IMR-90 (cell line): ENCODE measurements at regions not wholly inside any gene's neighbourhood (a gene's known extent, or its start where the extent isn't known, plus 50 kb on each side); places are given as distances from the start of the nearest gene placed in this dataset.

Experiments
- ATAC-seq: fragments of 200-7000 bp; cut with Tn5 transposase; 2 replicates; pipeline ENCODE4 v1.9.1; 2020; ENCODE audit warnings: low read depth, mild to moderate bottlenecking, moderate library complexity
- BruUV-seq: library from RNA; stranded (reverse); fragments of 400-500 nt; replicated peaks from 2 replicates; lab custom pipeline; 2021; lab: Mats Ljungman, UMichigan
- CTCF ChIA-PET: fragments of 300-600 bp; formaldehyde crosslinking; extraction: SDS; loops from one replicate; lab custom pipeline; 2021; ENCODE audit warnings: antibody characterized with exemption; lab: Yijun Ruan, JAX
- POLR2A ChIA-PET: fragments of 300-600 bp; sonication (Branson Sonifier 250); formaldehyde crosslinking; loops from one replicate; lab custom pipeline; 2022; ENCODE audit warnings: antibody characterized with exemption; ENCODE audit not compliant: unreplicated experiment; lab: Charles Lee
- DNase-seq: peaks from one replicate; pipeline ENCODE4 v3.0.0; 2013
- H2AFZ ChIP-seq: replicated peaks from 2 replicates; pipeline ENCODE3; 2013; ENCODE audit warnings: low read length, mild to moderate bottlenecking; ENCODE audit not compliant: poor library complexity
- H2AK5ac ChIP-seq: 2 replicates; pipeline ENCODE4 v1.6.1; 2013; ENCODE audit warnings: low read depth, low read length, inconsistent platforms
- H2AK9ac ChIP-seq: replicated peaks from 2 replicates; pipeline ENCODE3; 2013; ENCODE audit warnings: mild to moderate bottlenecking, low read depth, low read length, moderate library complexity; ENCODE audit not compliant: poor library complexity
- H2BK120ac ChIP-seq: 2 replicates; pipeline ENCODE4 v1.6.1; 2013; ENCODE audit warnings: low read depth, low read length, inconsistent platforms
- H2BK15ac ChIP-seq: 3 replicates; pipeline ENCODE4 v1.6.1; 2013; ENCODE audit warnings: low read depth, low read length, inconsistent platforms
- H2BK20ac ChIP-seq: 2 replicates; pipeline ENCODE4 v1.6.1; 2013; ENCODE audit warnings: low read depth, mild to moderate bottlenecking, inconsistent platforms, low read length, moderate library complexity
- H2BK5ac ChIP-seq: 2 replicates; pipeline ENCODE4 v1.6.1; 2013; ENCODE audit warnings: mild to moderate bottlenecking, low read depth, low read length, inconsistent platforms; ENCODE audit not compliant: poor library complexity, severe bottlenecking
- H3K14ac ChIP-seq: replicated peaks from 2 replicates; pipeline ENCODE4 v1.6.1; 2013; ENCODE audit warnings: low read depth, low read length, inconsistent platforms
- H3K18ac ChIP-seq: 2 replicates; pipeline ENCODE4 v1.6.1; 2013; ENCODE audit warnings: low read depth, low read length, control low read depth
- H3K23ac ChIP-seq: 2 replicates; pipeline ENCODE4 v1.6.1; 2013; ENCODE audit warnings: low read depth, low read length, inconsistent platforms
- H3K27ac ChIP-seq: 2 replicates; pipeline ENCODE4 v1.5.1; 2013; ENCODE audit warnings: mild to moderate bottlenecking, control low read depth, low read length; ENCODE audit not compliant: insufficient read depth
- H3K27me3 ChIP-seq: 2 replicates; pipeline ENCODE4 v1.6.1; 2013; ENCODE audit warnings: low read length; ENCODE audit not compliant: control insufficient read depth, insufficient read depth
- H3K36me3 ChIP-seq: 2 replicates; pipeline ENCODE4 v1.6.1; 2013; ENCODE audit warnings: low read length, mixed read lengths; ENCODE audit not compliant: control insufficient read depth, insufficient read depth
- H3K4ac ChIP-seq: 2 replicates; pipeline ENCODE4 v1.6.1; 2013; ENCODE audit warnings: low read depth, low read length, inconsistent platforms
- H3K4me1 ChIP-seq: 2 replicates; pipeline ENCODE4 v1.6.1; 2013; ENCODE audit warnings: low read length, mixed read lengths; ENCODE audit not compliant: control insufficient read depth, insufficient read depth
- H3K4me2 ChIP-seq: 2 replicates; pipeline ENCODE4 v1.6.1; 2013; ENCODE audit warnings: low read depth, mild to moderate bottlenecking, control low read depth, low read length, moderate library complexity
- H3K4me3 ChIP-seq: 2 replicates; pipeline ENCODE4 v1.5.1; 2013; ENCODE audit warnings: low read depth, mild to moderate bottlenecking, control low read depth, low read length, moderate library complexity; ENCODE audit not compliant: insufficient read depth
- H3K56ac ChIP-seq: 2 replicates; pipeline ENCODE4 v1.6.1; 2013; ENCODE audit warnings: low read length, inconsistent platforms; ENCODE audit not compliant: insufficient read depth; ENCODE audit errors: extremely low read depth
- H3K79me1 ChIP-seq, 2 experiments: 2 replicates each; pipeline ENCODE4 v1.6.1; 2013; ENCODE audit warnings: low read length in 2 of 2, inconsistent platforms in 1 of 2, low read depth in 1 of 2
- H3K9ac ChIP-seq: 2 replicates; pipeline ENCODE4 v1.6.1; 2013; ENCODE audit warnings: low read depth, low read length, control low read depth
- H3K9me1 ChIP-seq: 2 replicates; pipeline ENCODE4 v1.6.1; 2013; ENCODE audit warnings: low read length, inconsistent platforms; ENCODE audit not compliant: insufficient read depth
- H3K9me3 ChIP-seq: 2 replicates; pipeline ENCODE4 v1.6.1; 2013; ENCODE audit warnings: low read length; ENCODE audit not compliant: control insufficient read depth, insufficient read depth
- H4K20me1 ChIP-seq: 2 replicates; pipeline ENCODE4 v1.6.1; 2013; ENCODE audit warnings: low read length, inconsistent platforms; ENCODE audit not compliant: insufficient read depth
- H4K5ac ChIP-seq: 2 replicates; pipeline ENCODE4 v1.6.1; 2013; ENCODE audit warnings: mild to moderate bottlenecking, low read depth, low read length, control low read depth
- H4K8ac ChIP-seq, 2 experiments: 2 replicates each; pipeline ENCODE4 v1.6.1; 2013; ENCODE audit warnings: low read depth in 2 of 2, low read length in 2 of 2, control low read depth in 1 of 2, inconsistent platforms in 1 of 2
- H4K91ac ChIP-seq: 2 replicates; pipeline ENCODE4 v1.6.1; 2013; ENCODE audit warnings: low read depth, low read length, inconsistent platforms; ENCODE audit not compliant: insufficient read depth
- CEBPB ChIP-seq: IDR thresholded peaks from 2 replicates; pipeline ENCODE4 v1.6.1; 2012; ENCODE audit warnings: low read depth, low read length, improper control_type of control experiment
- CHD1 ChIP-seq: IDR thresholded peaks from 2 replicates; pipeline ENCODE4 v1.6.1; 2012; ENCODE audit warnings: low read depth, low read length, improper control_type of control experiment
- MAZ ChIP-seq: IDR thresholded peaks from 2 replicates; pipeline ENCODE4 v1.6.1; 2012; ENCODE audit warnings: low read depth, mild to moderate bottlenecking, low read length, improper control_type of control experiment, moderate library complexity, borderline replicate concordance
- MXI1 ChIP-seq: IDR thresholded peaks from 2 replicates; pipeline ENCODE4 v1.6.1; 2012; ENCODE audit warnings: low read depth, mild to moderate bottlenecking, low read length, moderate library complexity, borderline replicate concordance
- RAD21 ChIP-seq: IDR thresholded peaks from 2 replicates; pipeline ENCODE4 v1.6.1; 2012; ENCODE audit warnings: low read length, improper control_type of control experiment
- RCOR1 ChIP-seq: IDR thresholded peaks from 2 replicates; pipeline ENCODE4 v1.6.1; 2012; ENCODE audit warnings: mild to moderate bottlenecking, low read length, improper control_type of control experiment; ENCODE audit not compliant: insufficient replicate concordance
- WGBS, 2 experiments: methylation state at CpG; one replicate each; pipeline versions ENCODE4 v1.1.5 to v1.1.7; 2013; ENCODE audit warnings: missing lambda C conversion rate in 2 of 2; ENCODE audit not compliant: insufficient read length in 1 of 2; ENCODE audit errors: extremely low coverage in 2 of 2; 5-methylcytosine and 5-hydroxymethylcytosine counted together
- dilution Hi-C: fragments of 300-500 bp; cut with HindIII; formaldehyde crosslinking; loops from one replicate; pipeline ENCODE4 v1.14.3; 2018; ENCODE audit warnings: low sequenced_read_pairs; ENCODE audit not compliant: unreplicated experiment
- in situ Hi-C: fragments of 300-500 bp; cut with MboI; formaldehyde crosslinking; loops from 3 replicates; pipeline ENCODE4 v1.14.3; 2019; ENCODE audit warnings: low sequenced_read_pairs, inconsistent platforms, mixed read lengths
- intact Hi-C: fragments of 100-400 bp; cut with micrococcal nuclease; formaldehyde crosslinking; loops from 2 replicates; pipeline ENCODE4 v1.10.0; 2022

DNA sequence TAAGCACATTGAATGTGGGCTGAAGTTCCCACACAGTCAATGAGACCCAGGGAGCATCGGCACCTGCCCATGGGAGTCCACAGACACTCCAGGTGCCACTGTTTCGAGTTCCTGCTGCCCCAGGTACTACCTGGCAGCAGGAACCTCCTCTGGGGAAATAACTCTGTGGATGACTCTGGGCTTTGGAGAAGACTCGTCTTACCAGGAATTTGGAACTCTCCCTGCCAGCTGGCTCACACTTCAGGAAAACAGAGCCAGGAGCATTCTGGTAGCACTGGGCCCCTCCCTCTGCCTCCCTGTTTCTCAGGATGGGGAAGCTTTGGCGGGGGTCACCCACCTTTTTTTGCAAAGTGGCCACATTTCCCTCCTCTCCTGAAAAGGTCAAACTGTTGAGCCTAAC is 69.5 kb upstream of the MC3R start:
- Histone ChIP-seq H4K20me1 (no peaks in the 10 kb centered on the region), H4K8ac (no peak overlapping the region), H2AK5ac (no peak overlapping the region), H3K4me2 (no peak overlapping the region), H3K4me1 (no peaks in the 10 kb centered on the region), H3K27me3 (no peaks in the 10 kb centered on the region), H3K14ac (no peak overlapping the region), H3K27ac (no peak overlapping the region), H3K9me1 (no peaks in the 10 kb centered on the region), H4K91ac (no peak overlapping the region), H3K18ac (no peak overlapping the region), H3K4me3 (no peak overlapping the region), H3K9ac (no peak overlapping the region), H3K36me3 (no peaks in the 10 kb centered on the region), H3K79me1 (no peaks in the 10 kb centered on the region), H2AFZ (no peak overlapping the region), H2BK5ac (no peak overlapping the region), H2BK15ac (no peak overlapping the region), H2BK120ac (no peak overlapping the region), H3K9me3 (peaks cover 14% of the 10 kb centered on the region), H3K56ac (no peak overlapping the region), H4K5ac (no peak overlapping the region), H3K23ac (no peak overlapping the region), H3K4ac (no peak overlapping the region), H2BK20ac (no peak overlapping the region), H2AK9ac (no peak overlapping the region)
- WGBS, 2 experiments = 20% methylated on average over 2 of the region's 4 CpGs; no CpG with 5 or more reads in 1 of the 2 experiments
- CTCF ChIA-PET = no interaction called here
- in situ Hi-C loops = no loop called here
- POLR2A ChIA-PET = no interaction called here
- intact Hi-C loops = no loop called here
- no peak for TF ChIP-seq MXI1
- TF ChIP-seq MAZ = no peak
- TF ChIP-seq RAD21 = no peak
- TF ChIP-seq CEBPB = no peak
- TF ChIP-seq RCOR1 = no peak
- no peak for TF ChIP-seq CHD1
- DNase-seq (no peak), ATAC-seq (no peak)
- BruUV-seq = no TSS peak
- dilution Hi-C loops = no loop called here
